Thymus (tissue), 11 donors: ENCODE measurements at regions not wholly inside any gene's neighbourhood (a gene's known extent, or its start where the extent isn't known, plus 50 kb on each side); places are given as distances from the start of the nearest gene placed in this dataset.

Source experiments
- DNase-seq, 9 donors: peaks; one replicate each; pipeline ENCODE4 v3.0.0-alpha.2; 2013; ENCODE audit warnings: low spot score in 9 of 9, low read depth in 6 of 9, missing footprints in 1 of 9
- H3K27ac ChIP-seq, 2 donors: one replicate each; pipeline ENCODE4 v1.5.1; 2013; ENCODE audit warnings: control low read depth in 1 of 2, low read depth in 1 of 2, low read length in 1 of 2, mild to moderate bottlenecking in 1 of 2, moderate library complexity in 1 of 2
- H3K27me3 ChIP-seq, 2 donors: one replicate each; pipeline ENCODE4 v1.5.1; 2013; ENCODE audit warnings: low read length in 1 of 2; ENCODE audit not compliant: control insufficient read depth in 2 of 2, insufficient read depth in 1 of 2
- H3K36me3 ChIP-seq, 2 donors: one replicate each; pipeline ENCODE4 v1.5.1; 2013; ENCODE audit warnings: low read length in 1 of 2, mild to moderate bottlenecking in 1 of 2, moderate library complexity in 1 of 2; ENCODE audit not compliant: control insufficient read depth in 2 of 2, insufficient read depth in 2 of 2
- H3K4me1 ChIP-seq, 2 donors: one replicate each; pipeline ENCODE4 v1.5.1; 2013; ENCODE audit warnings: low read length in 2 of 2; ENCODE audit not compliant: control insufficient read depth in 2 of 2, insufficient read depth in 2 of 2
- H3K4me3 ChIP-seq, 2 donors: one replicate each; pipeline ENCODE4 v1.5.1; 2013; ENCODE audit warnings: low read length in 2 of 2, control low read depth in 1 of 2, mild to moderate bottlenecking in 1 of 2
- H3K9me3 ChIP-seq, 2 donors: one replicate each; pipeline ENCODE4 v1.5.1; 2013; ENCODE audit warnings: low read length in 1 of 2, mild to moderate bottlenecking in 1 of 2; ENCODE audit not compliant: control insufficient read depth in 2 of 2, insufficient read depth in 1 of 2
- WGBS: extraction: QIAGEN DNeasy Blood & Tissue Kit; methylation state at CpG from one replicate; pipeline ENCODE4 v1.1.7; 2013; 5-methylcytosine and 5-hydroxymethylcytosine counted together
- donor health status: healthy.

DNA sequence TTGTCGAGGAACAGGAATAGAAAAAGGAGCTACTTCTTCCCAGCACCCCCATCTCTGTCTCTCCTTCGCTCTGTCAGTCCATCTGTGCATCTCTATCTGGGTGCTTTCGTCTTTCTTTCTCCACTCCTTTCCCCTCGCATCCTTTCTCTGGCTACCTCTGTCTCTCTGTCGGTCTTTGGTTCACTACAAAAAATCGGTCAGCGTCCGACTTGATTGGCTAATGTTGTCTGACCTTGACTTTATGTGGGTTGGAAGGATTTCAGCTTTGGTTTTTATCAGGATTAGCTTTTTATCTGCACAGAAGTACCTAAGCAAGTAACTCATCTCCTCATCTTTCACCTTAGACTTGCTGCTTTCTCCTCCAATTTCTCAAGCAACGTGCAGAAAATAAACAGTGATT lies 575.2 kb upstream of the ZNF462 start:
- Histone ChIP-seq H3K4me1 (no peaks in the 10 kb centered on the region), H3K4me3 (no peak overlapping the region), H3K27me3 (no peaks in the 10 kb centered on the region), H3K9me3 (no peaks in the 10 kb centered on the region), H3K27ac (no peak overlapping the region), H3K36me3 (no peaks in the 10 kb centered on the region)
- WGBS = 94% methylated on average over 9 of the region's 9 CpGs
- DNase-seq = no peak

DNA sequence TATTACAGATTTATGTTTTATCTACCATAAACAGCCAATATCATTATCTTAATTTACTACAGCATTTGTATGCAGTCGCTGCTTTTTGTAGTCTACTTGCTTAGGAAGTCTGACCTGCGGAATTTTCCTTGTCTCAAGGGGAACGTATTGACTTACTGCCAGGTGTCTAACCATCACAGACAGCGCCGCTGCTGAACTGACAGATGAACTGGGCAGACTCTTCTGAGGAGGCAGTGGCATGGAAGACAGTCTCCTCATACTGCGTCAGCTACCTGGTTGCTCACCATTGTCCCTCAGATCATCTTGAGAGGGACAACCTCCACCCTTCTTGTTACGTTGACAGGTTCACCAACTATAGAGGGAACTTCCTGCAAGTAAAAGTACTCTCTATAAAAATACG lies 574.3 kb upstream of the ZNF462 start:
- Histone ChIP-seq H3K4me1 (no peaks in the 10 kb centered on the region), H3K27me3 (no peaks in the 10 kb centered on the region), H3K36me3 (no peaks in the 10 kb centered on the region), H3K27ac (no peak overlapping the region), H3K4me3 (no peak overlapping the region), H3K9me3 (no peaks in the 10 kb centered on the region)
- no peak for DNase-seq
- 95% methylated on average over 8 of the region's 8 CpGs for WGBS

DNA sequence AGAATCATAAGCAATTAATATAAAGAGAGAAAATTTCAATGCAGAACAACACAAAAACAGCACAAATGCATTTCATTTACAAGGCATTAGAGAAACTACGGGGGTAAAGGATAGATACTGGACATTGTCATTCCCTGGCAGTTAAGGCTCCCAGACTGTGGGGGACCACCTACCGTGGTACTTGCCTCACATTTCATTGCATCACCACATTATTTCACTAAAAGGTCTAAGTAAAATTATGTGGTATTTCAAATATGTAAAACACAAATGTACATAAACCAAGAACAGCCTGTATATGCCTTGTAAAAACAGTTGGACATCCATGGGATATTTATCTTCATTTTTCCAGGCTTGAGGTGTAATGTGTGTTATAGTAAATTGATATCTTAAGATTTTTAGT lies 571.2 kb upstream of the ZNF462 start:
- Histone ChIP-seq H3K36me3 (no peaks in the 10 kb centered on the region), H3K4me1 (no peaks in the 10 kb centered on the region), H3K4me3 (no peak overlapping the region), H3K27ac (no peak overlapping the region), H3K27me3 (no peaks in the 10 kb centered on the region), H3K9me3 (no peaks in the 10 kb centered on the region)
- no peak for DNase-seq
- WGBS = 75% methylated on average over 2 of the region's 2 CpGs

DNA sequence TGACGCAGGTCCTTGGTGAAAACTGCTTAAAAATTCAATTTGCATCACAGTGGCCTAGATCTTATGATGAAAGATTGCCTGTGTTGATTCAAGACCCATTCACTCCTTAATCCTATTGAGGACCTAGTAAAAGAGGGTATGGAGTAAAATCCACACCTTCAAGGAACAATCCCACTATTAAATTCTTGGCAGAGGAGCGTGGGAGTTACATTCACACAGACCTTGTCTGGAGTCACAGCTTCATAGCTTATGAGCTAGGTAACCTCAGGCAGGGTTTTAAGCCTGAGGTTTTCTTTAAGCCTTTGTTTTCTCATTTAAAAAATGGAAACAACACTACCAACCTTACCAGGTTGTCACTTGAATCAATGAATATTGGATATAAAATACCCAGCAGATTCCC lies 566.5 kb upstream of the ZNF462 start:
- Histone ChIP-seq H3K4me1 (no peaks in the 10 kb centered on the region), H3K4me3 (no peak overlapping the region), H3K9me3 (no peaks in the 10 kb centered on the region), H3K27ac (no peak overlapping the region), H3K36me3 (no peaks in the 10 kb centered on the region), H3K27me3 (no peaks in the 10 kb centered on the region)
- WGBS = 95% methylated on average over 2 of the region's 2 CpGs
- no peak for DNase-seq

DNA sequence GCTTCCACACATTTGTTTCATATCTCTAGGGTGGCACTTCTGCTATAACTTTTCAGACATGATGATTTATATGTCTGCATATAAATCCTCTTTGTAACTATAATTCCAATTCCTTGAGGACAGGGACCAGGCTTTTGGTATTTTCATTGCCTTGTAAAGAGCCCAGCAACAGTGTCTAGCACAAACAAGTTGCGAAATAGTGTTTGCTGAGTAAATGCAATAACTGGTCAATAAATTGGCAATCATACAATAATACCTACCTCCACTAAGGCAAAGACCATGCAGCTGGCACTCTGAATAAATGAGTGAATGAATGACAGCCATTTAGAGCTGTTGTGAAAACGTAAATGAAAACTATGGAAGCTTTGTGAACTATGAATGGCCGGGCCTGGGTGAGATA lies 564.0 kb upstream of the ZNF462 start:
- H3K27ac ChIP-seq = no peak overlapping the region
- H3K36me3 ChIP-seq = no peaks in the 10 kb centered on the region
- H3K4me1 ChIP-seq = no peaks in the 10 kb centered on the region
- no peak for DNase-seq
- no peaks in the 10 kb centered on the region for H3K27me3 ChIP-seq
- no peaks in the 10 kb centered on the region for H3K9me3 ChIP-seq
- 94% methylated on average over 3 of the region's 3 CpGs for WGBS
- no peak overlapping the region for H3K4me3 ChIP-seq

DNA sequence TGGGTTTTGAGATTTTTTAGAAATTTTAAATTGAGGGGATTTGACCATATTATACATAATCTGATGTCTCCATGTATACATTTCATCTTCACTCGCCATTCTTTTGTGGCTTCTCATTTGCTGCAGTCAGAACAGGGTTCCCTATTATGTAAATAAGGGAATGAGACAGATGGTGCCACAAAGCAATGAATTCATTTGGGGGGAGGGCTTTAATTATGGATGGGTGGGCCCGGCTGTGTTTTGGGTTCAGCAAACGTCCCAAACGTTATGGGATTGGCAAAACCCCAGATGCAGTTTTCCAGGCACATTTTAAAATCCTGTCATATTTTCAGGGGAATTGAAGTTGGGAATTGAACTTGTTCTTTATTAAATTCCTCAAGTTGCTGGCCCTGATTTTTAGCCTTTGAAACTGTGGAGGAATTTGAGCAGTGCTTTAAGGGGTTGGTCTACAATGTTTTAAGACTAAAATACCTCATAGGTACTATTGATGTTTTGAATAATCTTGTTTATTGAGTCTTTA lies 558.5 kb upstream of the ZNF462 start:
- no peak for DNase-seq
- Histone ChIP-seq H3K27ac (no peak overlapping the region), H3K36me3 (no peaks in the 10 kb centered on the region), H3K9me3 (no peaks in the 10 kb centered on the region), H3K27me3 (no peaks in the 10 kb centered on the region), H3K4me3 (no peak overlapping the region), H3K4me1 (no peaks in the 10 kb centered on the region)
- 94% methylated on average over 4 of the region's 4 CpGs for WGBS

DNA sequence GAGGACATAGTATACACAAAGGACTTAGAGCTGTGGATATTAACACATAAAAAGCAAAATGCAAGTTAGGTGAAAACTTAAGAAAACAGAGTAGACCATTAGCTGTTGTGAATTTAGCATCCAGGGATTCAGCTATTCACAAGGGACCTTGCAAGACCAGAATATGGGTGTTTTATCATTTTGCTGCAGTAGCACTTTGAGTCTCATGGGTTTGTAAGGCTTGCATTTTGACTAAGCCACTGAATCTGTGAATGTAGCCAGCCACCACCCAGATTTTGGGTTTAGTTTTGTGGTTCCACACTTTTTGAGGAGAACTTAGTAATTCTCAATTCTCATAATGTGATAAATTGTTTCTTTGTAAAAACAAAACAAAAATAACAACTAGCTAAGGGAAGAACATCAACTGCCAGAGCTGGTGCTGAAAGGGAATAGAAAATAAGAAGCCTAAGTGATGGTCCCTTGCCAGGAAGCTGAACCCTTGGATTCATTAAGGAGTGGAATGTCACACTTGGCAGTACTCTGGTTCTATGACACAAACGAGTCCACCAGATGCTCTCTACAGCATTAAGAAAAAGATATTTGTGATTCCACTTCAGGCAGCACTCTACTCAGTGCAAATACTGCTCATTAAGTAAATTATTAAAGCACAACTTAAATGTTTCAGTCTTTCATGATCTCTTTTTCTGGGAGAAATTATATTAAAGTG lies 557.4 kb upstream of the ZNF462 start:
- Histone ChIP-seq H3K9me3 (no peaks in the 10 kb centered on the region), H3K27ac (no peak overlapping the region), H3K27me3 (no peaks in the 10 kb centered on the region), H3K36me3 (no peaks in the 10 kb centered on the region), H3K4me3 (no peak overlapping the region), H3K4me1 (no peaks in the 10 kb centered on the region)
- no peak for DNase-seq
- 90% methylated on average over 1 of the region's 1 CpG for WGBS

DNA sequence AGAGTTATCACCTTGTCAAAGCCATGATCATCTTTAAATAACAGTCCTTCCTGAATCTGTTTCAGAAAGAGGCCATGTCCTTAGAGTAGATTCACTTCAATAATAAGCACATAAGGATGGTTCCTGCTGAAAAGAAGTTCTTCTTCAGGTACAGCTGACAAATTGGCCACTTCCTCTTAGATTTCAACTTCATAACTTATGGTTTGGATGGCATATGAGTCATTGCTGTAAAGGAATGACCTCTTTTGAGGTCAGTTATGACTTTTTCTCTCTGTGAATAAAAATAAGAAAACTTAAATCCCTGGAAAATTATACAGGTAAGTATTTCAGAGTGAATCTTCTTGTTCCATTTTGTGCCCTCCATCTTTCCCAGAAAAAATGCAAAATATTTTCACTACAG lies 555.3 kb upstream of the ZNF462 start:
- Histone ChIP-seq H3K4me3 (no peak overlapping the region), H3K27ac (no peak overlapping the region), H3K36me3 (no peaks in the 10 kb centered on the region), H3K27me3 (no peaks in the 10 kb centered on the region), H3K9me3 (no peaks in the 10 kb centered on the region), H3K4me1 (no peaks in the 10 kb centered on the region)
- DNase-seq = no peak

DNA sequence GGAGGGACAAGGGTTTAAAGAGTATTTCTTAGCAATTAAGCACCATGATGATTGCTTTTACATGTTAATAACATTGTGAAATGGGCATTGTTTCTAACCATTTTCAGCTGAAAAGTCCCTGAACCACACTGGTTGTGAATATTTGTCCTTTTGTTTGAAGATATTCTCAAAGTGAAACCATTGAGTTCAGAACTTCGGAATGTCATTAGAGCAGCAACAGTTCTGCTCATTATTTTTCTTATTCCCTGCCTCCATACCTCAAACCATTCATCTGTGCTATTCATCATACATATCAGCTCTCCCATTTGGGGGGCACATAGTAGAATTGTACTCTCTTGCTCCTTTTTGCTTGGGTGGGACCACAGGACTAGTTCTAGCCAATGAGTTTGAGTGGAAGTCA lies 553.0 kb upstream of the ZNF462 start:
- Histone ChIP-seq H3K4me1 (no peaks in the 10 kb centered on the region), H3K27me3 (no peaks in the 10 kb centered on the region), H3K36me3 (no peaks in the 10 kb centered on the region), H3K4me3 (no peak overlapping the region), H3K27ac (no peak overlapping the region), H3K9me3 (no peaks in the 10 kb centered on the region)
- DNase-seq = no peak
- WGBS = 95% methylated on average over 1 of the region's 1 CpG
